ENCODE measurements at regions not wholly inside any gene's neighbourhood (a gene's known extent, or its start where the extent isn't known, plus 50 kb on each side); places are given as distances from the start of the nearest gene placed in this dataset.

DNA sequence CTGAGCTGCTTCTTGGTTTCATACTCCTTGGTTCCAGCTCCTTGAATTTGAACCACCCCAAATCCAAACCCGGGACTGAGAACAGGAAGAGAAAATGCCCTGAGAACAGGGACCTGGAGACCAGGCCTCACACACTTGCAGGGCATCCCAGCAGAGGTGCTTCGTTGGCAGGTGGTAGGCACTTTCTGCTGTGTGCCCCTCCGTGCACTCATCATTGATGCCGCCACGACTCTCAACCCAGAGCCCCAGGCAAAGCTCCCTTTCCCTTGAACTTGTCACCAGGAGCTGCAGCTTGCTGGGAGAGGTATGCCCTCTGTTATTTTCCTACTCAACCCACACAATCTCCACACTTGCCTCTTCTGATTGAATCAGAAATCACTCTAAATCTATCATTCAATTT lies 217.8 kb upstream of the IRX1 start:
- TF ChIP-seq, protein P1, sequence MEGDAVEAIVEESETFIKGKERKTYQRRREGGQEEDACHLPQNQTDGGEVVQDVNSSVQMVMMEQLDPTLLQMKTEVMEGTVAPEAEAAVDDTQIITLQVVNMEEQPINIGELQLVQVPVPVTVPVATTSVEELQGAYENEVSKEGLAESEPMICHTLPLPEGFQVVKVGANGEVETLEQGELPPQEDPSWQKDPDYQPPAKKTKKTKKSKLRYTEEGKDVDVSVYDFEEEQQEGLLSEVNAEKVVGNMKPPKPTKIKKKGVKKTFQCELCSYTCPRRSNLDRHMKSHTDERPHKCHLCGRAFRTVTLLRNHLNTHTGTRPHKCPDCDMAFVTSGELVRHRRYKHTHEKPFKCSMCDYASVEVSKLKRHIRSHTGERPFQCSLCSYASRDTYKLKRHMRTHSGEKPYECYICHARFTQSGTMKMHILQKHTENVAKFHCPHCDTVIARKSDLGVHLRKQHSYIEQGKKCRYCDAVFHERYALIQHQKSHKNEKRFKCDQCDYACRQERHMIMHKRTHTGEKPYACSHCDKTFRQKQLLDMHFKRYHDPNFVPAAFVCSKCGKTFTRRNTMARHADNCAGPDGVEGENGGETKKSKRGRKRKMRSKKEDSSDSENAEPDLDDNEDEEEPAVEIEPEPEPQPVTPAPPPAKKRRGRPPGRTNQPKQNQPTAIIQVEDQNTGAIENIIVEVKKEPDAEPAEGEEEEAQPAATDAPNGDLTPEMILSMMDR (IDR thresholded peaks at IDR 0.05) = no peak
- TF ChIP-seq POLR2A (IDR thresholded peaks at IDR 0.05) = no peak

Measured in body of pancreas (tissue), 4 donors.